LNCAP (cell line): ENCODE measurements at regions not wholly inside any gene's neighbourhood (a gene's known extent, or its start where the extent isn't known, plus 50 kb on each side); places are given as distances from the start of the nearest gene placed in this dataset.

ENCODE experiments used
- TF ChIP-seq, protein P1 (sequence below): fragments of 450-650 bp; IDR thresholded peaks from 2 replicates; pipeline ENCODE4 v1.5.1; 2017; ENCODE audit warnings: mild to moderate bottlenecking

DNA sequence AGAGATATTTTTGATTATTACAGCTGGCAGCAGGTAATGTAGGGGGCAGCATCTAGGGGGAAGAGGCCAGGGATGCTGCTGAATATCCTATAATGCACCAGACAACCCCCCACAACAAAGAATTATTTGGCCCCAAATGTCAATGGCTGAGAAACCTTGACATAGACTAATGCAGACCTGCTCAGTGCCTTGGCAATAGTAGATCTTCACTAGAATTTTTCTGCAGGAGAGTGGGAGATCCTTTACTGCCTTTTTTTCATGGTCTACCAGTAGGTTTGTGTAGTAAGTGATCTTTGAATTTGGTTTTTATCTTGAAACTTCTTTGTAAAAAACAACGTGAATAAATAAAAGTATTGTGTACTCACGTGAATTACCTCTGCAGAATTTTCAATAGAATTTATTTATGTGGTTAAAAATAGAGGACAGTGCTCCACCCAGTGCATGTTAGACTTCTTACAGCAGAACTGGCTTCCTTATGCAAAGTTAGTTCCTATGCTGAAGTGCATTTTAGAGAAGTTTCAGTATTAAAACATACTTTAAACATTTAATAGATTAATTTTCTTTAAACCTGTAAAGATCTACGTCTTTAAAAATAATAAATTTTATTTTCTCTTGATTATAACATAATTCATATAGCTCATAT, 199.6 kb upstream of the HDAC9 start:
- TF ChIP-seq, protein P1, sequence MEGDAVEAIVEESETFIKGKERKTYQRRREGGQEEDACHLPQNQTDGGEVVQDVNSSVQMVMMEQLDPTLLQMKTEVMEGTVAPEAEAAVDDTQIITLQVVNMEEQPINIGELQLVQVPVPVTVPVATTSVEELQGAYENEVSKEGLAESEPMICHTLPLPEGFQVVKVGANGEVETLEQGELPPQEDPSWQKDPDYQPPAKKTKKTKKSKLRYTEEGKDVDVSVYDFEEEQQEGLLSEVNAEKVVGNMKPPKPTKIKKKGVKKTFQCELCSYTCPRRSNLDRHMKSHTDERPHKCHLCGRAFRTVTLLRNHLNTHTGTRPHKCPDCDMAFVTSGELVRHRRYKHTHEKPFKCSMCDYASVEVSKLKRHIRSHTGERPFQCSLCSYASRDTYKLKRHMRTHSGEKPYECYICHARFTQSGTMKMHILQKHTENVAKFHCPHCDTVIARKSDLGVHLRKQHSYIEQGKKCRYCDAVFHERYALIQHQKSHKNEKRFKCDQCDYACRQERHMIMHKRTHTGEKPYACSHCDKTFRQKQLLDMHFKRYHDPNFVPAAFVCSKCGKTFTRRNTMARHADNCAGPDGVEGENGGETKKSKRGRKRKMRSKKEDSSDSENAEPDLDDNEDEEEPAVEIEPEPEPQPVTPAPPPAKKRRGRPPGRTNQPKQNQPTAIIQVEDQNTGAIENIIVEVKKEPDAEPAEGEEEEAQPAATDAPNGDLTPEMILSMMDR = no peak

DNA sequence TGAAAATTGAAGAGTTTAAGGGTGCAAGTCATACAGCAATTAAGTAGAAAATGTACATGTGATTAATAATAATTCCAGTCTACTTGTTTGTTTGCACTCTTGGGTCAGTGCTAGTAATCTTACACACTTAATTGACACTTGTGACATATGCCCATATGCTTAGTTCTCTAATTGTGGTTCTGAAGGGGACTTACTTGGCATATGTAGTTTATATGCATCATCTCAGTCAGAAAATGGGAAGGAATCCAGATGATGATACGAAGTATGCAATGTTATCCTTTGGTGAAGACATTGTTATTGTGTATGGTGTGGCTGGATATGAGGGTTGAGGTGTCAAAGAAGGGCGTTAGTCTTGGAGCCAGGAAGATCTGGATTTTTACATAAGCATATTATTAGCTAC, 193.5 kb upstream of the HDAC9 start:
- TF ChIP-seq, protein P1 = no peak

DNA sequence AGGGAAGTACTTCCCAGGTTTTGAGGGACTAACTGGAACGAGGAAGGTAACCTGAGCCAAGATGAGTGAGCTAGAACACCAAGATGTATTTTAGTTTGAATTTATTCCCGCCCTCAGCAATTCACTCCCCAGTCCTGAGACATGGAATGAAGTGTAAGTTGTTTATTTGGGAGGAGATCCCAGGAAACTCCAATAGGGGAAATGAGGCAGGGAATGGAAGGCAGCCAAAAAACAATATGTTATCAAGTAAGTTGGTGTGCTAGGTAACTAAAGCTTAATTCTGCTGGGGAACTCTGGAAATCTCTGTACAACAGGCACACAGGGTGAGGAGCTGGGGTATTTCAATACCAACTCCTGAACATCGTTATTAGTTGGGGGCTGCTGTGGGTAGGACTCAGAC, 189.7 kb upstream of the HDAC9 start:
- TF ChIP-seq, protein P1 = no peak

DNA sequence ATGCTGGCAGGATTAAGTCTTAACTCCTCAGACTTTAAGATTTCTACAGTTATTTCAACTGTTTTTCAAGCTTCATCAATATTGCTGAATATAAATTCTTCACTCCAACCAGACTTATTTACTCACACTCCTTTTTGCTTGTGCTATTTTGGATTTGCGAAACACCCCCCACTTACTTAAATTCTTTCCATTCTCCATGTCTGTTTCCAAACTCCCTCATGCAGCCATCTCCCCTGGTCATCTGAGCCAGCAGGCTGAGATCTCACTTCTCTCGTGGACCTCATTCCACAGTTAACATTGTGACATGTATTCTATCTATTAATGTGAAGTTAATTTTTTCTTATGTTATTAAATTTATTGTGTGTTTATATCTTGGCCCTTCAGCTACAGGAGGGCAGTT, 188.9 kb upstream of the HDAC9 start:
- TF ChIP-seq, protein P1 = no peak

DNA sequence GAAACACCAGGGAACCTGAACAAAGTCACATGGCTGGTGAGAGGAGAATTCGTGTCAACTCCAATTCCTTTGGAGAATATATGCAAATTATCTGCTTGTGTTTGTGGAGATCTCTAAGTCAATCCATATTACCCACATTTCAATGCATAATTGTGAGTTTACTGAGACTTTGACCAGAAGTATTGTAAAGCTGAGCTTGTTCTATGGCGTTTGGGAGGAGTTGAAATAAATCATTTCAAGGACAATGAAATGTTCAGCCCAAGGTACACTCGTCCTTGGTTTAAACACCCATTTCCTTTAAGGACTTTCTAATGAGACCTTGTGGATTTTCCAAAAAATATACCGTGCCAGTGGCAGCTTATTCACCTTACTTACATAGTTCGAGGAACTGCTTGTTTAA, 186.6 kb upstream of the HDAC9 start:
- TF ChIP-seq, protein P1 = no peak

DNA sequence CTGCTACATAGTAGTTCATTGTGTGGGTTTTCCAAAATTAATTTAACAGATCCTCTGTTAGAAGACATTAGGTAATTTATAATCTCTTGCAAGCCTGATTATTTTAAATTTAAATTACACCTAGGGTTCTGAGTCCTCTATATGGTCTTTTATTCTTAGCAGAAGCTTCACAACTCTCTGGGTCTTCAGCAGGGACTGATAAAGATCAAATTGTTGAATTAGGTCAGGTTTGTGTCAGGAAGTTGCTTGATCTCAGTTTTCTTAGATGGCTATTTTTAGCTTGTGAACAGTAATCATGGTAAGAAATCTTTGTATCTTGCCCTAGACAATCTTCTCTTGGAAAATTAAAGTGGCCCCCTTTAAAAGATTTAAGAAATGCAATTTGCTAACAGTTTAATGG, 183.1 kb upstream of the HDAC9 start:
- TF ChIP-seq, protein P1 = no peak

DNA sequence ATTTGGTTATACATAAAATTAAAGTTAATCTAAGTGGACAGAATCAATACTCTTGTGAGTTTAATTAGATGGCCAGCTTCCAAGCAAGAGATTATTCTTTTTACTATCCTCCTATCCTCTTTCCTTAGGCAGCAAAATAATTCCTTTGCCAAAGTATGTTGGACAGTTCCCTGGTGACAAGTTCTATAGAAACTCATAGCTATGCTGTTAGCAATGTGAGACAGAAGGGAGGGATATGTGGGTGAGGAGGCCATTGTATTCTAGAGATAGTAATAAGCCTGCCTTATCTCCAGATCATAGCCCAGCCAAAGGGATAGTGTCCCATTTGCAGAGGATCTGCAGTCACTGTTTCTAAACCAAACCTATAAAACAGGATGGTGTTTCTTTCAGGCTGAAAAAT, 181.6 kb upstream of the HDAC9 start:
- TF ChIP-seq, protein P1 = no peak

DNA sequence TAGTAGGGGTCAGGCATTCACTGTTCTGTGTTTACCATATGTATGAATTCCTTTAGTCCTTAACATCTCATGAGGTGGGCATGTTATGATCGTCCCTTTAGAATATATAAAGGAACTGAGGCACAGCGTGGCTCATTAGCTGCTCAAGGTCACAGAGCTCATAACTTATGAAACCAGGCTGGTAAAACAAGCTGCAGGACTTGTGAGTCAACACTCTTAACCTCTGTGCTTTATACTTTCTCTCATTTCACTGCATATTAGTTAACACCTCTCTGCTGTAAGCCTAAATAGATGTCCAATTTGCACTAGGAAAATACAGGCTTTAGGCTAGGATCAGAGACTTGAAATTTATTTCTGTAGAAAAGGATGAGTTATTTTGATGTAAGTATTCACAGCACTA, 180.3 kb upstream of the HDAC9 start:
- TF ChIP-seq, protein P1 = no peak
